ENCODE measurements at regions not wholly inside any gene's neighbourhood (a gene's known extent, or its start where the extent isn't known, plus 50 kb on each side); places are given as distances from the start of the nearest gene placed in this dataset.

GRCh38 chr11:70700871-70701270 lies 302.5 kb downstream of the CTTN start:
- intact Hi-C loops (cut with DNase I) = loop anchor here (10.0 kb wide), 1 partner anchor 1934 kb away; no protein-coding TSS in a partner anchor
- DNase-seq (ENCODE audit: low spot score) (no peak), ATAC-seq (no peak)

DNA sequence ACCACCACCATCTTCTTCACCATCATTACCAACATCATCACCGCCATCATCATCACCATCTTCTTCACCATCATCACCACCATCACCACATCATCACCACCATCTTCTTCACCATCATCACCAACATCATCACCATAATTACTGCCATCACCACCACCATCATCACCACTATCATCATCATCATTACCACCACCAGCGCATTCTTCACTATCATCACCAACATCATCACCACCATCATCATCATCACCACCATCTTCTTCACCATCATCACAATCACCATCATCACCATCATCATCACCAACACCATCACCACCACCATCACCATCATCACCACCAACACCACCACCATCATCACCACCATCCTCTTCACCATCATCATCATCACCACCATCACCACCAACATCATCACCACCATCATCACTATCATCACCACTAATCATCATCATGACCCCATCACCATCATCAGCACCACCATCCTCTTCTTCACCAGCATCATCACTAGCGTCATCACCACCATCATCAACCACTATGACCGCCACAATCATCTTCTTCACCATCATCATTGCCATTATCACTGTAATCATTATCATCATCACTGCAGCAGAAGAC lies 303.8 kb downstream of the CTTN start:
- DNase-seq (ENCODE audit: low spot score) = no peak
- no peak for ATAC-seq
- intact Hi-C loops (cut with DNase I) = loop anchor here (10.0 kb wide), 1 partner anchor 1933 kb away; no protein-coding TSS in a partner anchor

DNA sequence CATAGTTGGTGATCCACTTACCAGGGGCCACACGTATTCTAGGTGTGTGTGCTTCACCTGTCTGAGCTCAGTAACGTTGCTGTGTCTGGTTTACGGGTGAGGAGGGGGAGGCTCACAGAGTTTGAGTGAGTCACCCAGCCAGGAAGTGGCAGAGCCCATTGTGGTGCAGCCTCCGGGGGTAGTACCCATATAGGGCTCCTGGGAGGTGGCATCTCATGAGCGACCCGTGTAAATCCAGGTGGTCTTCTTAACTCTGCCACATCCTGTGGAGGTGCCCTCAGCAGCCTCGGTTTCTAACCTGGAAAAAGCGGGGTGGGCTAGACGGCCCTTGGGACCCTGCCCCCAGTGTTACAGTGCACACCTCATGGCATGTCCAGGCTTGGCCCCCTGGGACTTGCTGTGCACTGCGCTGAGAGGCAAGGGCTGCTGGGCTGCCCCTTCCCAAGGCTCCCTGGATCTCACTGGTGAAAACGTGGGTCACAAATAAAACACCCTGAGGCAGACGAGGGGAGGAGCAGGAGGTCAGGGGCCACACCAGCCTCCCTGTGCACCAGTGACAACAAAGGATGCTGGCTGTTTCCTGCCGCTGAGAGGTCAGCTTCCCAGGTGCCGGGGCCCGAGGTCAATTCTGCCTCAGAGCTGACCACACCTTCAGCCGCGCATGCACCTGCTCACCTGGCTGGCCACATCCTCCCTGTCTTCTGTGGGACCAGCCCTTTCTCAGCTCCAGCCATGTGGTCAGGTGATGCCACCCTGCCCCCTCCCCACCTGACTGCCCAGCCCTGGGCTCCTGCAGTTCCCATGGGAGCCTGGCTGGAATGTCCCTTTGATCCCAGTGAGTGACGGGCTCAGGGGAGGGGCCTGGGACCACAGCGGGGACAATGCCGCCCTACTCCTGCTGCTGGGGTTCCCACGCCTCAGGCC lies 305.1 kb downstream of the CTTN start:
- intact Hi-C loops (cut with DNase I) = loop anchor here (10.0 kb wide), 1 partner anchor 1931 kb away; no protein-coding TSS in a partner anchor
- no peak for ATAC-seq
- no peak for DNase-seq (ENCODE audit: low spot score)

GRCh38 chr11:70705097-70705496 lies 306.8 kb downstream of the CTTN start:
- intact Hi-C loops (cut with DNase I) = loop anchor here (10.0 kb wide), 1 partner anchor 1930 kb away; no protein-coding TSS in a partner anchor
- DNase-seq (ENCODE audit: low spot score) (no peak), ATAC-seq (no peak)

- intact Hi-C loops (cut with DNase I) = loop anchor here (10.0 kb wide), 1 partner anchor 1929 kb away; no protein-coding TSS in a partner anchor
- ATAC-seq = no peak
- DNase-seq (ENCODE audit: low spot score) = no peak
Measured at GRCh38 chr11:70705930-70706329, 307.6 kb downstream of the CTTN start.

DNA sequence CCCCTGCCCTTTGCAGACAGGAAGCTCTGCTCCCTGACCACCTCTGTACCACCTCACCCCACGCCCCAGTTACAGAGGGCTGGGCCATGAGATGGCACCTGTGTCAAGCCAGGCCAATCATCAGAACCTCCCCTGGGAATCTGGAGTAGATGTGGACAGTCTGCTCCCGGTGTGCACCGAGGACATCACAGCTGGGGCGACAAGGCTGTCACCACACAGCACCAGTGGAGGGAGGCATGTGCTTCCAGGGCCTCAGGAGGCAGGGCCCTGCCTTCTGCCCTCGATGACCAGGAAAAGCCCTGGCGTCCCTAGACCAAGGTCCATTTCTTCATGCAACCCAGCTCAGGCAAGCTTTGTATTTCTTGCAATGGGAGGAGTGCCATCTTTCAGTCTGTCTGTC lies 309.5 kb downstream of the CTTN start:
- intact Hi-C loops (cut with DNase I) = loop anchor here (10.0 kb wide), 1 partner anchor 1927 kb away; no protein-coding TSS in a partner anchor
- ATAC-seq = no peak
- no peak for DNase-seq (ENCODE audit: low spot score)

DNA sequence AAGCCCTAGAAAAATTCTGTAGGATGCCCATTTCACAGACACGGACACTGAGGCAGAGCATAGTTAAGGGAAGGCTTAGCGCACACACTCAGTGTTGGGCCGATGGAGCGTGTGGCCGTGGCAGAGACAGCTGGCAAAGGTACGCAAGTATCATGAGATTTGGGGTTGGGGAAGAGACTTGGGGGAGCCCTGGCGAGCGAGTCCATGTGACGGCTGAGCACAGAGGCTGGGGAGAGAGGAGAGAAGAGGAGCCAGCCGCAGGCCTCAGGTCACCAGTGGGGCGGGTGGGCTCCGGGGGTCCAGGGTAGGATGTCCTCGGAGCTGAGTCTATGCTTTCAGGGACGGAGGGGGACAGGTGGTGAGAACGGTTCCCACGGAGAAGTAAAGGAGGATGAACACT lies 311.3 kb downstream of the CTTN start:
- no peak for DNase-seq (ENCODE audit: low spot score)
- no peak for ATAC-seq
- intact Hi-C loops (cut with DNase I) = loop anchor here (10.0 kb wide), 1 partner anchor 1925 kb away; no protein-coding TSS in a partner anchor

DNA sequence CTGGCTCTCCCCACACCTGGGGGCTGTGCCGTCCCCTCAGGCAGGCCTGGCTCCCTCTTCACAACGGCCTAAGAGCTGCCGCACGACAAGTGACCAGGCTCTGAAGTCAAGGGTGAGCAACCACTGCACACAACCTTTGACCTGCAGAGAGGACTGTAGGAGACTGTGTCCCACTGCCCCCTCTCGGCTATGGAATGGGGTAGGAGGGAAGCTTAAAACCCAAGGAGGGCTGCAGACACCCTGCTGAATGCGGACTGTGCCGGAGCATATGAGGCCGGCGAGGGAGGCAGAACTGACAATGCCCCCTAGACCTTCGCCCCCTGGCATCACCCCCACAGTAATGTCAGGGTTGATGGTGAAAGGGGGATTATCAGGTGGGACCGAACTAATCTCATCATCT lies 311.9 kb downstream of the CTTN start:
- intact Hi-C loops (cut with DNase I) = no loop called here
- DNase-seq (ENCODE audit: low spot score) (no peak), ATAC-seq (no peak)

- intact Hi-C loops (cut with DNase I) = no loop called here
- DNase-seq (ENCODE audit: low spot score) = no peak
- ATAC-seq = no peak
Measured at GRCh38 chr11:70710601-70711000, 312.3 kb downstream of the CTTN start.

- no peak for ATAC-seq
- intact Hi-C loops (cut with DNase I) = no loop called here
- no peak for DNase-seq (ENCODE audit: low spot score)
Measured at GRCh38 chr11:70711095-70711910, 313.0 kb downstream of the CTTN start.

- DNase-seq (ENCODE audit: low spot score) (no peak), ATAC-seq (no peak)
- intact Hi-C loops (cut with DNase I) = no loop called here
Measured at GRCh38 chr11:70711911-70712185, 313.5 kb downstream of the CTTN start.

GRCh38 chr11:70712471-70712870 lies 314.1 kb downstream of the CTTN start:
- ATAC-seq = no peak
- no peak for DNase-seq (ENCODE audit: low spot score)
- intact Hi-C loops (cut with DNase I) = no loop called here

- intact Hi-C loops (cut with DNase I) = no loop called here
- ATAC-seq (no peak), DNase-seq (ENCODE audit: low spot score) (no peak)
Measured at GRCh38 chr11:70713086-70713835, 314.9 kb downstream of the CTTN start.

GRCh38 chr11:70713988-70714665 lies 315.8 kb downstream of the CTTN start:
- ATAC-seq (no peak), DNase-seq (ENCODE audit: low spot score) (no peak)
- intact Hi-C loops (cut with DNase I) = no loop called here

GRCh38 chr11:70715166-70715951 lies 317.0 kb downstream of the CTTN start:
- ATAC-seq = no peak
- no peak for DNase-seq (ENCODE audit: low spot score)
- intact Hi-C loops (cut with DNase I) = no loop called here

GRCh38 chr11:70716216-70716615 lies 317.9 kb downstream of the CTTN start:
- DNase-seq (ENCODE audit: low spot score) = no peak
- intact Hi-C loops (cut with DNase I) = no loop called here

DNA sequence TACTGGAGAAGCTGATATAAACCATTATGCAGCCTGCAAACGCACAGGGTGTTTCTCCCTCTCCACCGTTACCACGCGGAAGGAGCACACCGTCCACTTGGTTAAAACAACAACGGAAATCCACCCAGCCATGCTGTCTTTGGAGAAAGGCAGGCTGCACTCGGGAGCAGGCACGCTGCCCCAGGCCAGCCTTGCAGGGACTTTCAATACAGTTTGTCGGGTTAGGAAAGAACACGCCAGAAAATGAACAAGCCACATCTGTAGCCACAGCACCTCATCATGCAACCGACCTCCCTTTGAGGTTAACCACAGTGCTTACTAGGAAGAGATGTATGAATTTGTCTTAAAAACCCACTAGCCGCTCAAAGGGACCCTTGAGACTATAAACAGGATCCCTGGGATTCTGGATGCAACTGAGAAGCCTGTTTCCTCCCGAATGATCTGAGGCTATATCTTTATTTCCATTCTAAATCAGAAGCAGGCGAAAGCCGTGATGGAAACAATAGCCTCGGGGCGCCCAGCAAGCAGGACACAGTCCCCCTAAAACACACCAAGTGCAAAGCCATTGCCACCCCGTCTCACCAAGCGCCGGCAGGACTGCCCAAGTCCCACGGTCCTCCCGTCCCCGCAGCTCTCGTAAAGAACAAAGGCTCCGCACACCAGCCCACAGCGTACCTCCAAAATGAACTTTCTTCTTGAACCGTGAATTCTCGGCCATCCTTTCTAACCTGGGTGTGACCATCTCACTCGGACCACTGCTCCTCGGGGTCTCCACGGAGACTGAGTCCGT lies 318.9 kb downstream of the CTTN start:
- intact Hi-C loops (cut with DNase I) = no loop called here
- ATAC-seq (no peak), DNase-seq (ENCODE audit: low spot score) (no peak)

More at GRCh38 chr11:70716216-70716615, 317.9 kb downstream of the CTTN start:
- ATAC-seq = no peak

Data from sciatic nerve (tissue), 2 donors.